ENCODE measurements at regions not wholly inside any gene's neighbourhood (a gene's known extent, or its start where the extent isn't known, plus 50 kb on each side); places are given as distances from the start of the nearest gene placed in this dataset.

DNA sequence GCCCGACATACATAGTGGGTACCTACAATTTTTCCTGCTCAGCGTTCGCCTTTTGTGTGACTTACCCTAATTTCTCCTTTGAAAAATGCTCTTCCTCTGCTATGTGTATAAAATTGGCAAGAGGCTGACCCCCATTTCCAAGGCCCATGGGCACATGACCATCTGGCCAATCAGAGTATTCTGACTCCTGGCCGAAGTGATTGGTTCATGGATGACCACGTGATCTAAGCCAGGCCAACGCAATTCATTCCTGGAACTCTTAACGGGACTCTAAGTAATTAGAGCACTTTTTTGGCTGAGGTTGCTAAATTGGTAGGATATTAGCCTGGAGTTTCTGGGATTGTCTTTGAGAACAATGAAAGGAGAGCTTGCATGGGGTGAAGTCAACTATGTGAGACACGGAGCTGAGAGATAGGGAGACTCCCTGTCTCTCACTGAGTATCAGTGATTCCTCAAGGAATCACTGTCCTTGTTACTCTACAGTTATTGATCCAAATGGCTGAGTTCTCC, 110.1 kb upstream of the TBX3 start:
- Histone ChIP-seq H3K4me2 (no peak overlapping the region), H3K9ac (no peak overlapping the region), H3K27ac (ENCODE audit: low read depth in 2 of 2, low read length in 1 of 2) (no peak overlapping the region), H3K79me2 (ENCODE audit: insufficient read depth) (no peaks in the 10 kb centered on the region), H2AFZ (ENCODE audit: low read depth) (no peak overlapping the region), H4K20me1 (ENCODE audit: insufficient read depth) (no peaks in the 10 kb centered on the region), H3K4me1 (ENCODE audit: control insufficient read depth in 1 of 2, insufficient read depth in 2 of 2, low read depth in 1 of 2, low read length in 1 of 2) (no peaks in the 10 kb centered on the region), H3K9me2 (no peaks in the 10 kb centered on the region), H3K4me3 (ENCODE audit: low read depth in 2 of 2, low read length in 1 of 2) (no peak overlapping the region), H3K36me3 (replicated peaks in 1 of 2; ENCODE audit: control insufficient read depth in 1 of 2, insufficient read depth in 2 of 2, low read length in 1 of 2) (no peaks in the 10 kb centered on the region), H3K9me3 (no peaks in the 10 kb centered on the region), H3K27me3 (ENCODE audit: insufficient read depth) (no peaks in the 10 kb centered on the region), H3F3A (replicated peaks; ENCODE audit: insufficient read depth) (no peaks in the 10 kb centered on the region)
- no peak for DNase-seq
- CTCF ChIA-PET = no interaction called here
- TF ChIP-seq EP300 (IDR thresholded peaks at IDR 0.05; ENCODE audit: borderline replicate concordance in 1 of 2, low read depth in 1 of 2, low read length in 1 of 2) (no peak), ELF1 (IDR thresholded peaks at IDR 0.05) (no peak), GATA2 (CRISPR knock-in tag; IDR thresholded peaks at IDR 0.05) (no peak), GABPA (IDR thresholded peaks at IDR 0.05; ENCODE audit: low read depth) (no peak), FOXJ3 (CRISPR knock-in tag; IDR thresholded peaks at IDR 0.05) (no peak), MEF2A (IDR thresholded peaks at IDR 0.05; ENCODE audit: borderline replicate concordance, low read depth) (no peak), EZH2phosphoT487 (IDR thresholded peaks at IDR 0.05; ENCODE audit: borderline replicate concordance, low read depth) (no peak), YY1 (IDR thresholded peaks at IDR 0.05; ENCODE audit: low read depth) (no peak), MXI1 (IDR thresholded peaks at IDR 0.05; ENCODE audit: low read depth, low read length) (no peak), FOXM1 (IDR thresholded peaks at IDR 0.05; ENCODE audit: low read depth) (no peak), NRF1 (IDR thresholded peaks at IDR 0.05; ENCODE audit: low read depth, low read length) (no peak), SMC3 (IDR thresholded peaks at IDR 0.05; ENCODE audit: low read depth, low read length) (no peak)
- TF ChIP-seq, protein P1, sequence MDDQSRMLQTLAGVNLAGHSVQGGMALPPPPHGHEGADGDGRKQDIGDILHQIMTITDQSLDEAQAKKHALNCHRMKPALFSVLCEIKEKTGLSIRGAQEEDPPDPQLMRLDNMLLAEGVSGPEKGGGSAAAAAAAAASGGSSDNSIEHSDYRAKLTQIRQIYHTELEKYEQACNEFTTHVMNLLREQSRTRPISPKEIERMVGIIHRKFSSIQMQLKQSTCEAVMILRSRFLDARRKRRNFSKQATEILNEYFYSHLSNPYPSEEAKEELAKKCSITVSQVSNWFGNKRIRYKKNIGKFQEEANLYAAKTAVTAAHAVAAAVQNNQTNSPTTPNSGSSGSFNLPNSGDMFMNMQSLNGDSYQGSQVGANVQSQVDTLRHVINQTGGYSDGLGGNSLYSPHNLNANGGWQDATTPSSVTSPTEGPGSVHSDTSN (IDR thresholded peaks at IDR 0.05) = no peak
- TF ChIP-seq, protein P2, sequence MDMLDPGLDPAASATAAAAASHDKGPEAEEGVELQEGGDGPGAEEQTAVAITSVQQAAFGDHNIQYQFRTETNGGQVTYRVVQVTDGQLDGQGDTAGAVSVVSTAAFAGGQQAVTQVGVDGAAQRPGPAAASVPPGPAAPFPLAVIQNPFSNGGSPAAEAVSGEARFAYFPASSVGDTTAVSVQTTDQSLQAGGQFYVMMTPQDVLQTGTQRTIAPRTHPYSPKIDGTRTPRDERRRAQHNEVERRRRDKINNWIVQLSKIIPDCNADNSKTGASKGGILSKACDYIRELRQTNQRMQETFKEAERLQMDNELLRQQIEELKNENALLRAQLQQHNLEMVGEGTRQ (IDR thresholded peaks at IDR 0.05; ENCODE audit: borderline replicate concordance, low read depth, low read length) = no peak
- WGBS (ENCODE audit: low lambda C conversion rate) = 80% methylated on average over 8 of the region's 8 CpGs
- POLR2A ChIA-PET = no interaction called here

DNA sequence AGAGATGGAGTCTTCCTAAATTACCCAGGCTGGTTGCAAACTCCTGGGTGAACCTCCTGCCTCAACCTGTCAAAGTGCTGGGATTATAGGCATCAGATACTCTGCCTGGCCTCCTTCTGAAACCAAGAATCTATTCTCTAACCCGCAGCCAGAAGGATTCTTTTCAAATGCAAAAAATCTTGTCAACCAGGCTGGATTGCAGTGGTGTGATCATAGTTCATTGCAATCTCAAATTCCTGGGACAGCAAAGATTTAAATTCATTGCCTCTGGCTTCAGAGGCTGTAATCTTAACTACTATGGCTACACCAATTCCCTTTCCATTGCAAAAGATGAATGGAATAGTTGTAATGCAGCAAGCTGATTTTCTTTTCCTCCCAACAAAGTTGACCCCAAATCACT, 106.3 kb upstream of the TBX3 start:
- ChIA-PET CTCF (no interaction called here), POLR2A (no interaction called here)
- H3K9me3 ChIP-seq = no peaks in the 10 kb centered on the region
- H3K79me2 ChIP-seq (ENCODE audit: insufficient read depth) = no peaks in the 10 kb centered on the region
- H3K27me3 ChIP-seq (ENCODE audit: insufficient read depth) = no peaks in the 10 kb centered on the region
- no peaks in the 10 kb centered on the region for H3F3A ChIP-seq (replicated peaks; ENCODE audit: insufficient read depth)
- H3K36me3 ChIP-seq (replicated peaks in 1 of 2; ENCODE audit: control insufficient read depth in 1 of 2, insufficient read depth in 2 of 2, low read length in 1 of 2) = no peaks in the 10 kb centered on the region
- no peaks in the 10 kb centered on the region for H4K20me1 ChIP-seq (ENCODE audit: insufficient read depth)
- no peak overlapping the region for H3K4me2 ChIP-seq
- no peak overlapping the region for H3K27ac ChIP-seq (ENCODE audit: low read depth in 2 of 2, low read length in 1 of 2)
- H3K4me3 ChIP-seq (ENCODE audit: low read depth in 2 of 2, low read length in 1 of 2) = no peak overlapping the region
- H2AFZ ChIP-seq (ENCODE audit: low read depth) = no peak overlapping the region
- H3K9ac ChIP-seq = no peak overlapping the region
- DNase-seq = no peak
- no peaks in the 10 kb centered on the region for H3K9me2 ChIP-seq
- H3K4me1 ChIP-seq (ENCODE audit: control insufficient read depth in 1 of 2, insufficient read depth in 2 of 2, low read depth in 1 of 2, low read length in 1 of 2) = no peaks in the 10 kb centered on the region
- WGBS (ENCODE audit: low lambda C conversion rate) = 63% methylated on average over 1 of the region's 1 CpG
- no peak for TF ChIP-seq USF1 (IDR thresholded peaks at IDR 0.05; ENCODE audit: borderline replicate concordance, low read depth)
- no peak for TF ChIP-seq EP300 (IDR thresholded peaks at IDR 0.05; ENCODE audit: borderline replicate concordance in 1 of 2, low read depth in 1 of 2, low read length in 1 of 2)
- no peak for TF ChIP-seq FOXM1 (IDR thresholded peaks at IDR 0.05; ENCODE audit: low read depth)
- TF ChIP-seq, protein P3, sequence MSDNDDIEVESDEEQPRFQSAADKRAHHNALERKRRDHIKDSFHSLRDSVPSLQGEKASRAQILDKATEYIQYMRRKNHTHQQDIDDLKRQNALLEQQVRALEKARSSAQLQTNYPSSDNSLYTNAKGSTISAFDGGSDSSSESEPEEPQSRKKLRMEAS (IDR thresholded peaks at IDR 0.05; ENCODE audit: low read depth) = no peak
- TF ChIP-seq, protein P1 (IDR thresholded peaks at IDR 0.05) = no peak
- TF ChIP-seq MXI1 (IDR thresholded peaks at IDR 0.05; ENCODE audit: low read depth, low read length) = no peak
- TF ChIP-seq, protein P4, sequence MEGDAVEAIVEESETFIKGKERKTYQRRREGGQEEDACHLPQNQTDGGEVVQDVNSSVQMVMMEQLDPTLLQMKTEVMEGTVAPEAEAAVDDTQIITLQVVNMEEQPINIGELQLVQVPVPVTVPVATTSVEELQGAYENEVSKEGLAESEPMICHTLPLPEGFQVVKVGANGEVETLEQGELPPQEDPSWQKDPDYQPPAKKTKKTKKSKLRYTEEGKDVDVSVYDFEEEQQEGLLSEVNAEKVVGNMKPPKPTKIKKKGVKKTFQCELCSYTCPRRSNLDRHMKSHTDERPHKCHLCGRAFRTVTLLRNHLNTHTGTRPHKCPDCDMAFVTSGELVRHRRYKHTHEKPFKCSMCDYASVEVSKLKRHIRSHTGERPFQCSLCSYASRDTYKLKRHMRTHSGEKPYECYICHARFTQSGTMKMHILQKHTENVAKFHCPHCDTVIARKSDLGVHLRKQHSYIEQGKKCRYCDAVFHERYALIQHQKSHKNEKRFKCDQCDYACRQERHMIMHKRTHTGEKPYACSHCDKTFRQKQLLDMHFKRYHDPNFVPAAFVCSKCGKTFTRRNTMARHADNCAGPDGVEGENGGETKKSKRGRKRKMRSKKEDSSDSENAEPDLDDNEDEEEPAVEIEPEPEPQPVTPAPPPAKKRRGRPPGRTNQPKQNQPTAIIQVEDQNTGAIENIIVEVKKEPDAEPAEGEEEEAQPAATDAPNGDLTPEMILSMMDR (IDR thresholded peaks at IDR 0.05) = no peak
- no peak for TF ChIP-seq RAD21 (IDR thresholded peaks at IDR 0.05; ENCODE audit: low read length)
- no peak for TF ChIP-seq YY1 (IDR thresholded peaks at IDR 0.05; ENCODE audit: low read depth)

Measured in SK-N-SH (cell line).